GM20000 (cell line): ENCODE measurements at regions not wholly inside any gene's neighbourhood (a gene's known extent, or its start where the extent isn't known, plus 50 kb on each side); places are given as distances from the start of the nearest gene placed in this dataset.

Experiments
- DNase-seq: peaks from one replicate; pipeline ENCODE4 v3.0.0; 2012; ENCODE audit warnings: low spot score
- CTCF ChIP-seq: IDR thresholded peaks from 2 replicates; pipeline ENCODE4 v1.5.1; 2012; ENCODE audit warnings: mild to moderate bottlenecking, control low read depth; ENCODE audit errors: extremely low read depth, missing control alignments

GRCh38 chr9:106052166-106052565 is 357.8 kb downstream of the TMEM38B start:
- no peak for TF ChIP-seq CTCF
- no peak for DNase-seq

- TF ChIP-seq CTCF, result no peak
These were observed 358.4 kb downstream of the TMEM38B start for GRCh38 chr9:106052735-106053134.

GRCh38 chr9:106056328-106056727 is 362.0 kb downstream of the TMEM38B start:
- TF ChIP-seq CTCF, result no peak
- DNase-seq, result no peak

More at GRCh38 chr9:106052735-106053134, 358.4 kb downstream of the TMEM38B start:
- no peak for DNase-seq

GRCh38 chr9:106058460-106058859 is 364.1 kb downstream of the TMEM38B start:
- DNase-seq, result no peak
- TF ChIP-seq CTCF, result no peak

DNA sequence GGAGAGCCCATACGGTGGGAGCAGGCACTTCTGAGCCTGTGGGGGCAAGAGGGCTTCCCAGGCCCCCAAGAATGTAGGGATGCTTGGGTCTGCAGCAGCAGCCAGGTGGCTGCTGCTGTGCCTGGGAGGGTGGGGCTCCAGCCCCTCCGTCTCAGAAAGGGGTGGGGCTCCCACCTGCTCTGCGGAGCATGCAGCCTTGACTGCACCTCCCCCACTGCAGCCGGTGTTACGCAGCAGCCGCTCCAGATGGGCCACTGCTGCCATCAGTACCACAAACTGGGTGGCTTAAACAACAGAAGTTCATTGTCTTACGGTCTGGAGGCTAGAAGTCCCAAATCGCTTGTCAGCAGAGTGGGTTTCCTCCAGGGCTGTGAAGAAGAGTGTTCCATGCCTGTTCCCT is 365.5 kb downstream of the TMEM38B start:
- DNase-seq, result no peak
- TF ChIP-seq CTCF, result no peak

- no peak for DNase-seq
- TF ChIP-seq CTCF, result no peak
These were observed 366.5 kb downstream of the TMEM38B start for GRCh38 chr9:106060885-106061284.

DNA sequence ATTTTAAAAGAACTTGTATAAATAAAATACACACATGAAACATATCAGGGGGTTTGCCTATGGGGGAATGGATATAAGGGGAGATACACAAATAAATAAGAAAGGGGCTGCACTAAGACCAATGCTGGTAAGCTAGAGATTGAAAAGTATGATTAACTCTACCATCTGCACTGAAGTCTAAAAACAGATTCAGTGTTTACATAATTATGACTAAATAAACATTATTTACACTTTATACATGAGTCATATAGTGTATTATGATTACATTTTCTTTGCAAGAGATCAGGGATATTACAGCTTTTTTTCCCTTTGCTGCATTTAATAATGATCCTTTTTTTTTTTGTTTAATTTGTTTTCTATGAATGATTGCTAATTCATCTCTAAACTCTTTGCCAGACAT is 367.9 kb downstream of the TMEM38B start:
- TF ChIP-seq CTCF, result no peak
- DNase-seq, result no peak
